ENCODE measurements at regions not wholly inside any gene's neighbourhood (a gene's known extent, or its start where the extent isn't known, plus 50 kb on each side); places are given as distances from the start of the nearest gene placed in this dataset.
"Not testable (repeated sequence)": the region's sequence is repeated elsewhere in the genome, so short reads cannot be mapped to it uniquely, and the experiment has no call there.

GRCh38 chr2:156005531-156005930 is 327.0 kb downstream of the NR4A2 start:
- DNase-seq (ENCODE audit: low spot score), result no peak

DNA sequence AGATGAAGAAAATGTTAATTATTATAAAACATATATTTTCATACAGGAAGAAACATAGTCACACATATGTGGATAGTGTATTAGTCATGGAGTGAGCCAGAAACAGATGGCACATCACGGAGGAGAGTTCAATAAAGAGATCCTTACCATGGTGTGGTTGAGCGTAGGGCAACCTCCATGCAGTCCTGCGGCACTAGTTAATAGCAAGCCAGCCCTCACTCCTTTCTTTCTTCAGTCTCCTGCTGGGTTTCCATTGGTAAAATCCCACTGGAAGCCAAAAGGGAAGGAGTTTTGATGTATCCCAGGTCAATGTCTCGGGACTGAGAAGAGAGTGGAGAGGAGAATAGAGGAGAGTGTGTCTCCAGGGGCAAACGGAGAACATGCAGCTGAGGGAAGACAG is 328.1 kb downstream of the NR4A2 start:
- DNase-seq (ENCODE audit: low spot score), result no peak

- DNase-seq (ENCODE audit: low spot score), result no peak
These were observed 328.7 kb downstream of the NR4A2 start for GRCh38 chr2:156003780-156004179.

DNA sequence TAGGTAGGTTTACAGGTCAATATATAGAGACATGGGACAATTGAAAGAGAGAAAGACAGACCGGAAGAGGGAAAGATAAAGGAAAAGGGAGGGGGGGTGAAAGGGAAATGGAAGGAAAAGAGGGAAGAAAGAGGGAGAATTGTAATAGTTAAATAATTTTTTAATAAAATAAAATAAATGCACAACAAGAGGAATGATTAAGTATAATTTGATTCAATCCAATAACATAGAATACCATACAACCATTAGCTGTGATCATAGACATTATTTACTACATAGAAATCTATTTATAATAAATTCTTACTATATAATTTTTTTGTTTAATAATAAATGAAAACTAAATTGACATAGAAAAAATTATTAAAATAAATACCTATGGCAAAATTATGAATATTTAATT is 330.7 kb downstream of the NR4A2 start:
- DNase-seq (ENCODE audit: low spot score), result no peak

DNA sequence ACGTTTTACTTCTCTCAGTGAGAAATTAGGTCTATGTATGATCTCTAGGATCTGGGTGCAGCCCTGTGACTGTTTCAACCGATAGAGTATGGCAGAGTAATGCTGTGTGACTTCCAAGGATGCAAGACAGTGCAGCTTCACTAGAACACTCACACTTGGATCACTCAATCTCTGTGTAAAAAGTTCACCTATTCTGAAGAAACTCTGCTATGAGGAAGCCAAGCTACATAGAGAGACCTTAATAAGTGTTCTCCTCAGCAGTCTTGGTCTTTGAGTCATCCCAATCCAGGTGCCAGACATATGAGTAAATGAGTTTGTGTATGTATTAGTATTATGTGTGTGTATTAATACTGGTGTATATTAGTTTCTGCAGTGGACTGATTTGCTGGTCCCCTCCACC is 335.0 kb downstream of the NR4A2 start:
- no peak for DNase-seq (ENCODE audit: low spot score)

DNA sequence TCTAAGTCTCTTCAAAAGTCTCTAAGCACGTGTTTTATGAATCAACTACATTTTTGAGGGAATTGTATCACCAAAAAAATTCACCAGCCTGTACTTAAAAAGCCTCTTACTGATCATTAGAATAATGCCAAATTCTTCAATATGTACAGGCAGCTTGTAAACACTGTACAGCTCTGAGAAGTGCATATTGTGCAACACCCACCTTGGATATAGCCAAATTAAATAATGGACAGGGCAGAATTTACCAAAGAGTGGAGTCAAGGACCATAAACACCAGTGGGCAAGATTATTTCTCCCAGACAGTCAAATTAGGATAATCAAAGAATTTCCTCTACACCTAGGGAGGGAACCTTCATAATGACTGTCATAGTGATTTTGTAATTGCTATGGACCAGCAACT is 338.2 kb downstream of the NR4A2 start:
- DNase-seq (ENCODE audit: low spot score), result no peak

- DNase-seq (ENCODE audit: low spot score), result no peak
These were observed 348.7 kb downstream of the NR4A2 start for GRCh38 chr2:155983845-155984244.

- DNase-seq (ENCODE audit: low spot score), result no peak
These were observed 350.4 kb downstream of the NR4A2 start for GRCh38 chr2:155982135-155982534.

- DNase-seq (ENCODE audit: low spot score), result no peak
These were observed 351.5 kb downstream of the NR4A2 start for GRCh38 chr2:155980941-155981560.

- DNase-seq (ENCODE audit: low spot score), result no peak
These were observed 356.8 kb downstream of the NR4A2 start for GRCh38 chr2:155975734-155976133.

DNA sequence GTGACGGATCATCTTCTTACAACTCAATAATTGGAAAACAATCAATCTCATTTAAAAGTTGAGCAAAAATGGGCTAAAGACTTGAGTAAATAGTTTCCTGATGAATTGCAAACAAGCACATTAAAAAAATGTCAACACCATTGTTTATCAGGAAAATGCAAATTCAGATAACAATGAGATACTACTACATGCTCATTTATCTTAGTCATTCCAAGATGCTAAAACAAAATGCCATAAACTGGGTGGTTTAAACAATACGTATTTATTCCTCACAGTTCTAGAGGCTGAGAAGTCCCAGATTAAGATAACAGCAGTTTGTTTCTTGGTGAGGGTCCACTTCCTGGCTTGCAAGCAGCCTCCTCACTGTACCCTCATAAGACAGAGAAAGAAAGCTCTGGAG is 359.6 kb downstream of the NR4A2 start:
- DNase-seq (ENCODE audit: low spot score), result no peak

- DNase-seq (ENCODE audit: low spot score), result not testable (repeated sequence)
These were observed 366.5 kb downstream of the NR4A2 start for GRCh38 chr2:155966064-155966471.

DNA sequence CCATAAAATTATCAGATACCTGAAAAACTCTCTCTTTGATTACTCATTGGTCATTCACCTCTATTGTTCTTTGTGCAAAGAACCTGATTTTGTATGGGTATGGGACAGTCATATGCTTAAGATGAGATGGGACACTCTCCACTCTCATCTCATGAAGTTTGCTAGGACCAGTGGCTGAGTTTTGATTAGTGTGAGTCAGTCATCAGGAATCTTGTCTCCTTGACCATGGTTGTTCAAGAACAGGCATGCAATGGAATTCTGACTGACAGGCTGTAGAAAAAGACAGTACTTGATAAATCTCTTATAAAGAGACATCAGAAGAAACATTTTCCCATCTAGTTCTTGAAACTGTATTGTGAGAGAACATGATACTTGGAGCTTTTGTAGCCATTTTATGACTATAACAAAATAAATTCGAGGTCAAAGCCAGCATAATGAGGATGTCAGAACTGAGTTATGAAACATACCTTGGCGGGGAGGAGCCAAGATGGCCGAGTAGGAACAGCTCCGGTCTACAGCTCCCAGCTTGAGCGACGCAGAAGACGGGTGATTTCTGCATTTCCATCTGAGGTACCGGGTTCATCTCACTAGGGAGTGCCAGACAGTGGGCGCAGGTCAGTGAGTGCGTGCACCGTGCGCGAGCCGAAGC is 367.0 kb downstream of the NR4A2 start:
- no peak for DNase-seq (ENCODE audit: low spot score)

DNA sequence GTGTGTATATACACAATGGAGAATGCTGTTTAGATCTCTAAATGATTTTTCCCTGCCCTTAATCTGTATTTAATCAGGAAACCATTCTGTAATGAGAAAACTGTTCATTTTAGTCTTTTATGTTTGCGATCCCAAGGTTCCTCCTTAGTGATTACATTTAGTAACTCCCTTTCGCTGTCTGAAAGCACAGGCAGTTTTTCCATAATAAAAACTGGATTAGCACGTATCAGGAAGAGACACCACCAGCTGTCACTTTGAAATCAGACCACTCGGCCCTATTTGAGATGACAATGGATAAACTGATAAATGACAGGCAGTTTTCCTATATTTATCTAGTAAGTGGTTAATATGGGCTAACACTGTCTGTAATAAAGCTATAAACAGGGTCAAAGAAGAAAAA is 370.9 kb downstream of the NR4A2 start:
- no peak for DNase-seq (ENCODE audit: low spot score)

DNA sequence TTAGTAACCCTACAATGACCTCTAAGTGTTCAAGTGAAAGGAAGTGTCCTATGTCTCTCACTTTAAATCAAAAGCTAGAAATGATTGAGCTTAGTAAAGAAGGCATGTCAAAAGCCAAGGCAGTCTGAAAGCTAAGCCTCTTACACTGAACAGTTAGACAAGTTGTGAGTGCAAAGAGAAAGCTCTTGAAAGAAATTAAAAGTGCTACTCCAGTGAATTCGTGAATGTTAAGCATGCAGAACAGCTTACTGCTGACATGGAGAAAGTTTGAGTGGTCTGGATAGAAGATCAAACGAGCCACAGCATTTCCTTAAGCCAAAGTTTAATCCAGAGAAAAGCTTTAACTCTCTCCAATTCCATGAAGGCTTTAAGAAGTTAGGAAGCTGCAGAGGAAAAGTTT is 373.7 kb downstream of the NR4A2 start:
- no peak for DNase-seq (ENCODE audit: low spot score)

DNA sequence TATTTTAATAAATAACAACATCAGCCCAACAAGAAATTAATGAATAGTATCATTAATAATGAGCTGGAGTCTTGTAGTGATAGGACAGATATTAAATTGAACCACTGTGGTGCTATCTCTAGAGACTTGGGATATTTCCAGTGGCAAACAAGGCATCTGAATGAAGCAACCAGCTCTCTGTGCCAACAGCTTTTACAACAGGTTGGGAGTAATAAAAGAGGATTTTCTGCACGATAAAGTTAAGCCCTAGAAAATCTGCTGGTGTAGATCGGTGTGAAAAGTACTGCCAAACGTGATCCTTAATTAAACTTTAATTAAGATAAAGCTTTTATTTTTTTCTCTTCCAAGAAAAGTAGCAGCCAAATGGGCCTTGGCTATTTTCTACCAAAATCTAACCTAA is 385.5 kb downstream of the NR4A2 start:
- DNase-seq (ENCODE audit: low spot score), result no peak

GRCh38 chr2:155944218-155944617 is 388.3 kb downstream of the NR4A2 start:
- no peak for DNase-seq (ENCODE audit: low spot score)

GRCh38 chr2:155930312-155930711 is 402.2 kb downstream of the NR4A2 start:
- DNase-seq (ENCODE audit: low spot score), result no peak

DNA sequence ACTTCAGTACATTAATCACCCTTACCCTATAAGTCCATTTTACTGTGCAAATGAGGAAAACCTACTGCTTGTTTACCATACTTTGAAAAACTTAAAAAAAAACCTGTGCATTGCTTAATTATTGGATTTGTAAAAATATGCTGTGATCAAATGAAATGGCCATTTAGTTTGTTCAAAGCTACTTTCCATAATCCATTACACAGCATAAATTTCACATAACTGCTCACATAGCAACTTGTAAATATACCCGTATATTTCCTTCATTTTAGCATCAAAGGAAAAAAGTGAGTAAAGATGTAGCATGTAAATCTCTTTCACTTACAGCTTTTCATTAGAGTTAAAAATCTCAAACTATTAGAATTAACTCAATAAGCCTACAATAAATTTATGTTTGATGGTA is 415.1 kb downstream of the NR4A2 start:
- no peak for DNase-seq (ENCODE audit: low spot score)

DNA sequence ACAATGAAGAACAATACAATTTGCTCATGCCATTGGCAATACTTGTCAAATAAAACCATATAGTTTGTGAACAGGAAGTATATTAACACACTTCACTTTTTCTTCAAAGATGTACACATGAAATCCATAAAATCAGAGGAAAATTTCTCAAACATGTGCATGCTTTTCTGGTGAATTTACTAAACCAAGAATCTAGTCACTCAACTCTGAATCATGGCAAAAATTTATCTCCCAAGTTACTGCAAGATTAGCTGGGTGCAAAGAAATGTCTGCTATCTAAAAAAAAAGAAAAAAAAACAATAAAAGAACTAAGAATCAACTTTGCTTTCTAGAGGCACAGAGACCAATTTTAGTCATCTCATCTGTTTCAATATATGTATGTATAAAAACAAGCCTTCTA is 419.2 kb downstream of the NR4A2 start:
- no peak for DNase-seq (ENCODE audit: low spot score)

GRCh38 chr2:155908567-155908966 is 424.0 kb downstream of the NR4A2 start:
- DNase-seq (ENCODE audit: low spot score), result no peak

DNA sequence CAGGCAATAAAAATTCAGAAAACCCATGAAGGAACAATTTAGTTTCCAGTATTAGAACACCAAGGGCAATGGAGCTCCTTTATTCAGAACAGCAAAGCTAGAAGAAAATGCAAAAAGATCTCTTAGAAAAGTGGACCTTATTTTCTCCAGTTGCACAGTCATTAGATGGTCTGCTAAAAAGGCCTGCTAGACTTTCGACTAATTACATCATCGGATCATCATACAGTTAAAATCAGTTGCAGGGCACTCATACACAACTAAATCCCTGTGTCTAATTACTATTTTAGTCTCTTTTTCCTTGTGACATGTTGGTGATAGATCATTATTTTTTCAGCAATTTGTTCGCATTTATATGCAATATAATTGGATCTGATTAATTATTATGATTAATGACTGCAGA is 425.3 kb downstream of the NR4A2 start:
- DNase-seq (ENCODE audit: low spot score), result no peak

DNA sequence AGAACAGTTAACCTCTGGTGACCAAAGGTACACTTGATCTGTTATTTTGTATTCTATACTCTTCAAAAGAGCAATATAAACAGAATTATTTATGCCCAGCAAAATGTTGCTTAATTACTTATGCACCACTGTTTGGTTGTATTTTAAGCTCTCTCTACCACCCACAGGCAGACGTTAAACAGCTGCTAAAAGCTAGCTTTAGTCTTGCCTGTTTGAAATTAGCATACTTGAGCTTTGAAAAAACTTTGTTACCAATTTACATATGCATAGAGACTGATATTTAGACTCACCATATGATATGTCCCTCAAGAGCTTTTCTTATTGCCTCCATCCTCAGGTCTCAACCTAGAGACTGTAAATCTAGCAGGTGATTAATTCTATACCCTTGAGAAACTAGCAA is 426.9 kb downstream of the NR4A2 start:
- no peak for DNase-seq (ENCODE audit: low spot score)

- no peak for DNase-seq (ENCODE audit: low spot score)
These were observed 427.8 kb downstream of the NR4A2 start for GRCh38 chr2:155904720-155905119.

Data from activated CD4-positive, alpha-beta T cell treated with anti-CD3 and anti-CD28 coated beads, Interleukin-2, Interleukin-4, amounts not matched to agents 100 ng/mL and 50 ng/mL, durations not matched to agents 16 hours and 8 hours (primary cell).